GM21825 (cell line): ENCODE measurements at regions not wholly inside any gene's neighbourhood (a gene's known extent, or its start where the extent isn't known, plus 50 kb on each side); places are given as distances from the start of the nearest gene placed in this dataset.

ENCODE experiments used
- ATAC-seq: cut with Tn5 transposase; IDR thresholded peaks from one replicate; pipeline ENCODE4 v1.9.1; 2021; ENCODE audit warnings: mild to moderate bottlenecking, moderate library complexity; ENCODE audit not compliant: unreplicated experiment

GRCh38 chr18:2394684-2395083, 176.6 kb downstream of the METTL4 start:
- no peak for ATAC-seq

- ATAC-seq, result peak; percentile 81
Measured at GRCh38 chr18:2395427-2396161, 175.7 kb downstream of the METTL4 start.

GRCh38 chr18:2396162-2396505, 175.2 kb downstream of the METTL4 start:
- ATAC-seq, result peak; percentile 24

GRCh38 chr18:2400701-2401196, 170.6 kb downstream of the METTL4 start:
- ATAC-seq, result no peak

- ATAC-seq, result no peak
Measured at GRCh38 chr18:2402084-2402483, 169.2 kb downstream of the METTL4 start.

GRCh38 chr18:2406544-2406943, 164.8 kb downstream of the METTL4 start:
- ATAC-seq, result no peak

- ATAC-seq, result no peak
Measured at GRCh38 chr18:2407961-2408360, 163.3 kb downstream of the METTL4 start.

GRCh38 chr18:2409906-2410305, 161.4 kb downstream of the METTL4 start:
- no peak for ATAC-seq

GRCh38 chr18:2410688-2411087, 160.6 kb downstream of the METTL4 start:
- ATAC-seq, result no peak

GRCh38 chr18:2411381-2411960, 159.8 kb downstream of the METTL4 start:
- no peak for ATAC-seq

- ATAC-seq, result no peak
Measured at GRCh38 chr18:2412281-2412680, 159.0 kb downstream of the METTL4 start.

- ATAC-seq, result no peak
Measured at GRCh38 chr18:2412996-2413751, 158.1 kb downstream of the METTL4 start.

- no peak for ATAC-seq
Measured at GRCh38 chr18:2414235-2414634, 157.1 kb downstream of the METTL4 start.

- no peak for ATAC-seq
Measured at GRCh38 chr18:2415656-2416055, 155.6 kb downstream of the METTL4 start.

- no peak for ATAC-seq
Measured at GRCh38 chr18:2417861-2418610, 153.3 kb downstream of the METTL4 start.

- no peak for ATAC-seq
Measured at GRCh38 chr18:2420367-2420766, 150.9 kb downstream of the METTL4 start.

- no peak for ATAC-seq
Measured at GRCh38 chr18:2423761-2424160, 147.5 kb downstream of the METTL4 start.

- no peak for ATAC-seq
Measured at GRCh38 chr18:2424420-2424819, 146.9 kb downstream of the METTL4 start.

- ATAC-seq, result no peak
Measured at GRCh38 chr18:2425426-2426317, 145.6 kb downstream of the METTL4 start.

GRCh38 chr18:2430191-2430590, 141.1 kb downstream of the METTL4 start:
- ATAC-seq, result no peak
